IMR-90 (cell line): ENCODE measurements at regions not wholly inside any gene's neighbourhood (a gene's known extent, or its start where the extent isn't known, plus 50 kb on each side); places are given as distances from the start of the nearest gene placed in this dataset.

Experiments used
- ATAC-seq: fragments of 200-7000 bp; cut with Tn5 transposase; 2 replicates; pipeline ENCODE4 v1.9.1; 2020; ENCODE audit warnings: low read depth, mild to moderate bottlenecking, moderate library complexity
- BruUV-seq: library from RNA; stranded (reverse); fragments of 400-500 nt; replicated peaks from 2 replicates; lab custom pipeline; 2021; lab: Mats Ljungman, UMichigan
- CTCF ChIA-PET: fragments of 300-600 bp; formaldehyde crosslinking; extraction: SDS; loops from one replicate; lab custom pipeline; 2021; ENCODE audit warnings: antibody characterized with exemption; lab: Yijun Ruan, JAX
- POLR2A ChIA-PET: fragments of 300-600 bp; sonication (Branson Sonifier 250); formaldehyde crosslinking; loops from one replicate; lab custom pipeline; 2022; ENCODE audit warnings: antibody characterized with exemption; ENCODE audit not compliant: unreplicated experiment; lab: Charles Lee
- DNase-seq: peaks from one replicate; pipeline ENCODE4 v3.0.0; 2013
- H2AFZ ChIP-seq: replicated peaks from 2 replicates; pipeline ENCODE3; 2013; ENCODE audit warnings: low read length, mild to moderate bottlenecking; ENCODE audit not compliant: poor library complexity
- H2AK5ac ChIP-seq: 2 replicates; pipeline ENCODE4 v1.6.1; 2013; ENCODE audit warnings: low read depth, low read length, inconsistent platforms
- H2AK9ac ChIP-seq: replicated peaks from 2 replicates; pipeline ENCODE3; 2013; ENCODE audit warnings: mild to moderate bottlenecking, low read depth, low read length, moderate library complexity; ENCODE audit not compliant: poor library complexity
- H2BK120ac ChIP-seq: 2 replicates; pipeline ENCODE4 v1.6.1; 2013; ENCODE audit warnings: low read depth, low read length, inconsistent platforms
- H2BK15ac ChIP-seq: 3 replicates; pipeline ENCODE4 v1.6.1; 2013; ENCODE audit warnings: low read depth, low read length, inconsistent platforms
- H2BK20ac ChIP-seq: 2 replicates; pipeline ENCODE4 v1.6.1; 2013; ENCODE audit warnings: low read depth, mild to moderate bottlenecking, inconsistent platforms, low read length, moderate library complexity
- H2BK5ac ChIP-seq: 2 replicates; pipeline ENCODE4 v1.6.1; 2013; ENCODE audit warnings: mild to moderate bottlenecking, low read depth, low read length, inconsistent platforms; ENCODE audit not compliant: poor library complexity, severe bottlenecking
- H3K14ac ChIP-seq: replicated peaks from 2 replicates; pipeline ENCODE4 v1.6.1; 2013; ENCODE audit warnings: low read depth, low read length, inconsistent platforms
- H3K18ac ChIP-seq: 2 replicates; pipeline ENCODE4 v1.6.1; 2013; ENCODE audit warnings: low read depth, low read length, control low read depth
- H3K23ac ChIP-seq: 2 replicates; pipeline ENCODE4 v1.6.1; 2013; ENCODE audit warnings: low read depth, low read length, inconsistent platforms
- H3K27ac ChIP-seq: 2 replicates; pipeline ENCODE4 v1.5.1; 2013; ENCODE audit warnings: mild to moderate bottlenecking, control low read depth, low read length; ENCODE audit not compliant: insufficient read depth
- H3K27me3 ChIP-seq: 2 replicates; pipeline ENCODE4 v1.6.1; 2013; ENCODE audit warnings: low read length; ENCODE audit not compliant: control insufficient read depth, insufficient read depth
- H3K36me3 ChIP-seq: 2 replicates; pipeline ENCODE4 v1.6.1; 2013; ENCODE audit warnings: low read length, mixed read lengths; ENCODE audit not compliant: control insufficient read depth, insufficient read depth
- H3K4ac ChIP-seq: 2 replicates; pipeline ENCODE4 v1.6.1; 2013; ENCODE audit warnings: low read depth, low read length, inconsistent platforms
- H3K4me1 ChIP-seq: 2 replicates; pipeline ENCODE4 v1.6.1; 2013; ENCODE audit warnings: low read length, mixed read lengths; ENCODE audit not compliant: control insufficient read depth, insufficient read depth
- H3K4me2 ChIP-seq: 2 replicates; pipeline ENCODE4 v1.6.1; 2013; ENCODE audit warnings: low read depth, mild to moderate bottlenecking, control low read depth, low read length, moderate library complexity
- H3K4me3 ChIP-seq: 2 replicates; pipeline ENCODE4 v1.5.1; 2013; ENCODE audit warnings: low read depth, mild to moderate bottlenecking, control low read depth, low read length, moderate library complexity; ENCODE audit not compliant: insufficient read depth
- H3K56ac ChIP-seq: 2 replicates; pipeline ENCODE4 v1.6.1; 2013; ENCODE audit warnings: low read length, inconsistent platforms; ENCODE audit not compliant: insufficient read depth; ENCODE audit errors: extremely low read depth
- H3K79me1 ChIP-seq, 2 experiments: 2 replicates each; pipeline ENCODE4 v1.6.1; 2013; ENCODE audit warnings: low read length in 2 of 2, inconsistent platforms in 1 of 2, low read depth in 1 of 2
- H3K9ac ChIP-seq: 2 replicates; pipeline ENCODE4 v1.6.1; 2013; ENCODE audit warnings: low read depth, low read length, control low read depth
- H3K9me1 ChIP-seq: 2 replicates; pipeline ENCODE4 v1.6.1; 2013; ENCODE audit warnings: low read length, inconsistent platforms; ENCODE audit not compliant: insufficient read depth
- H3K9me3 ChIP-seq: 2 replicates; pipeline ENCODE4 v1.6.1; 2013; ENCODE audit warnings: low read length; ENCODE audit not compliant: control insufficient read depth, insufficient read depth
- H4K20me1 ChIP-seq: 2 replicates; pipeline ENCODE4 v1.6.1; 2013; ENCODE audit warnings: low read length, inconsistent platforms; ENCODE audit not compliant: insufficient read depth
- H4K5ac ChIP-seq: 2 replicates; pipeline ENCODE4 v1.6.1; 2013; ENCODE audit warnings: mild to moderate bottlenecking, low read depth, low read length, control low read depth
- H4K8ac ChIP-seq, 2 experiments: 2 replicates each; pipeline ENCODE4 v1.6.1; 2013; ENCODE audit warnings: low read depth in 2 of 2, low read length in 2 of 2, control low read depth in 1 of 2, inconsistent platforms in 1 of 2
- H4K91ac ChIP-seq: 2 replicates; pipeline ENCODE4 v1.6.1; 2013; ENCODE audit warnings: low read depth, low read length, inconsistent platforms; ENCODE audit not compliant: insufficient read depth
- BHLHE40 ChIP-seq: fragments of 150-350 bp; IDR thresholded peaks from 2 replicates; pipeline ENCODE4 v1.6.1; 2016; ENCODE audit warnings: mild to moderate bottlenecking, low read depth, low read length
- CEBPB ChIP-seq: IDR thresholded peaks from 2 replicates; pipeline ENCODE4 v1.6.1; 2012; ENCODE audit warnings: low read depth, low read length, improper control_type of control experiment
- CHD1 ChIP-seq: IDR thresholded peaks from 2 replicates; pipeline ENCODE4 v1.6.1; 2012; ENCODE audit warnings: low read depth, low read length, improper control_type of control experiment
- FOS ChIP-seq: fragments of 150-350 bp; IDR thresholded peaks from 2 replicates; pipeline ENCODE4 v1.6.1; 2016; ENCODE audit warnings: low read depth, low read length
- MAFK ChIP-seq: IDR thresholded peaks from 2 replicates; pipeline ENCODE4 v1.6.1; 2012; ENCODE audit warnings: low read depth, low read length, improper control_type of control experiment
- MAZ ChIP-seq: IDR thresholded peaks from 2 replicates; pipeline ENCODE4 v1.6.1; 2012; ENCODE audit warnings: low read depth, mild to moderate bottlenecking, low read length, improper control_type of control experiment, moderate library complexity, borderline replicate concordance
- MXI1 ChIP-seq: IDR thresholded peaks from 2 replicates; pipeline ENCODE4 v1.6.1; 2012; ENCODE audit warnings: low read depth, mild to moderate bottlenecking, low read length, moderate library complexity, borderline replicate concordance
- NFE2L2 ChIP-seq: fragments of 150-350 bp; IDR thresholded peaks from 2 replicates; pipeline ENCODE4 v1.6.1; 2016; ENCODE audit warnings: low read depth, mild to moderate bottlenecking, low read length
- POLR2A ChIP-seq: IDR thresholded peaks from 2 replicates; pipeline ENCODE4 v1.6.1; 2012; ENCODE audit warnings: mild to moderate bottlenecking, low read depth, low read length
- RAD21 ChIP-seq: IDR thresholded peaks from 2 replicates; pipeline ENCODE4 v1.6.1; 2012; ENCODE audit warnings: low read length, improper control_type of control experiment
- RCOR1 ChIP-seq: IDR thresholded peaks from 2 replicates; pipeline ENCODE4 v1.6.1; 2012; ENCODE audit warnings: mild to moderate bottlenecking, low read length, improper control_type of control experiment; ENCODE audit not compliant: insufficient replicate concordance
- RFX5 ChIP-seq: IDR thresholded peaks from 2 replicates; pipeline ENCODE4 v1.8.0; 2012; ENCODE audit warnings: low read depth, mild to moderate bottlenecking, low read length, moderate library complexity
- SMC3 ChIP-seq: fragments of 150-350 bp; IDR thresholded peaks from 2 replicates; pipeline ENCODE4 v1.6.1; 2016; ENCODE audit warnings: low read depth, mild to moderate bottlenecking, antibody characterized with exemption, low read length, moderate library complexity
- WGBS, 2 experiments: methylation state at CpG; one replicate each; pipeline versions ENCODE4 v1.1.5 to v1.1.7; 2013; ENCODE audit warnings: missing lambda C conversion rate in 2 of 2; ENCODE audit not compliant: insufficient read length in 1 of 2; ENCODE audit errors: extremely low coverage in 2 of 2; 5-methylcytosine and 5-hydroxymethylcytosine counted together
- dilution Hi-C: fragments of 300-500 bp; cut with HindIII; formaldehyde crosslinking; loops from one replicate; pipeline ENCODE4 v1.14.3; 2018; ENCODE audit warnings: low sequenced_read_pairs; ENCODE audit not compliant: unreplicated experiment
- in situ Hi-C: fragments of 300-500 bp; cut with MboI; formaldehyde crosslinking; loops from 3 replicates; pipeline ENCODE4 v1.14.3; 2019; ENCODE audit warnings: low sequenced_read_pairs, inconsistent platforms, mixed read lengths
- intact Hi-C: fragments of 100-400 bp; cut with micrococcal nuclease; formaldehyde crosslinking; loops from 2 replicates; pipeline ENCODE4 v1.10.0; 2022
- TF ChIP-seq, protein P1 (sequence below): conservative IDR thresholded peaks from 2 replicates; pipeline ENCODE4 v1.5.1; 2012; ENCODE audit warnings: mild to moderate bottlenecking, low read depth, low read length, improper control_type of control experiment
- TF ChIP-seq, protein P2 (sequence below): fragments of 150-350 bp; IDR thresholded peaks from 2 replicates; pipeline ENCODE4 v1.6.1; 2016; ENCODE audit warnings: low read depth, mild to moderate bottlenecking, low read length, moderate library complexity, borderline replicate concordance
- TF ChIP-seq, protein P3 (sequence below): fragments of 150-350 bp; IDR thresholded peaks from 2 replicates; pipeline ENCODE4 v1.6.1; 2017; ENCODE audit warnings: mild to moderate bottlenecking, antibody characterized with exemption, low read length, low read depth

- Histone ChIP-seq H3K27ac (no peak overlapping the region), H2BK5ac (peak overlapping the region; percentile 10), H2BK20ac (no peak overlapping the region), H2AFZ (no peak overlapping the region), H2BK120ac (no peak overlapping the region), H4K91ac (no peak overlapping the region), H4K20me1 (no peaks in the 10 kb centered on the region), H3K14ac (no peak overlapping the region), H2BK15ac (no peak overlapping the region), H3K9me1 (no peaks in the 10 kb centered on the region; the same call in 1 of the 2 replicates), H3K79me1 (no peaks in the 10 kb centered on the region), H3K18ac (no peak overlapping the region), H3K4me3 (no peak overlapping the region), H3K27me3 (no peaks in the 10 kb centered on the region), H3K36me3 (no peaks in the 10 kb centered on the region), H3K4me1 (peaks cover 4% of the 10 kb centered on the region; the same call in 1 of the 2 replicates), H3K9ac (no peak overlapping the region), H2AK5ac (no peak overlapping the region), H3K56ac (no peak overlapping the region), H3K23ac (no peak overlapping the region), H2AK9ac (no peak overlapping the region), H4K5ac (no peak overlapping the region), H4K8ac (no peak overlapping the region), H3K4ac (no peak overlapping the region), H3K9me3 (0 out of 2 replicates have a peak, but pooled peaks cover 3% of the 10 kb centered on the region), H3K4me2 (no peak overlapping the region)
- TF ChIP-seq CEBPB (no peak), MAFK (no peak), POLR2A (no peak), BHLHE40 (no peak), MAZ (no peak), RAD21 (no peak), FOS (no peak), SMC3 (no peak), RCOR1 (no peak), CHD1 (no peak), RFX5 (no peak), MXI1 (no peak), NFE2L2 (no peak)
- TF ChIP-seq, protein P1, sequence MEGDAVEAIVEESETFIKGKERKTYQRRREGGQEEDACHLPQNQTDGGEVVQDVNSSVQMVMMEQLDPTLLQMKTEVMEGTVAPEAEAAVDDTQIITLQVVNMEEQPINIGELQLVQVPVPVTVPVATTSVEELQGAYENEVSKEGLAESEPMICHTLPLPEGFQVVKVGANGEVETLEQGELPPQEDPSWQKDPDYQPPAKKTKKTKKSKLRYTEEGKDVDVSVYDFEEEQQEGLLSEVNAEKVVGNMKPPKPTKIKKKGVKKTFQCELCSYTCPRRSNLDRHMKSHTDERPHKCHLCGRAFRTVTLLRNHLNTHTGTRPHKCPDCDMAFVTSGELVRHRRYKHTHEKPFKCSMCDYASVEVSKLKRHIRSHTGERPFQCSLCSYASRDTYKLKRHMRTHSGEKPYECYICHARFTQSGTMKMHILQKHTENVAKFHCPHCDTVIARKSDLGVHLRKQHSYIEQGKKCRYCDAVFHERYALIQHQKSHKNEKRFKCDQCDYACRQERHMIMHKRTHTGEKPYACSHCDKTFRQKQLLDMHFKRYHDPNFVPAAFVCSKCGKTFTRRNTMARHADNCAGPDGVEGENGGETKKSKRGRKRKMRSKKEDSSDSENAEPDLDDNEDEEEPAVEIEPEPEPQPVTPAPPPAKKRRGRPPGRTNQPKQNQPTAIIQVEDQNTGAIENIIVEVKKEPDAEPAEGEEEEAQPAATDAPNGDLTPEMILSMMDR = no peak
- TF ChIP-seq, protein P2, sequence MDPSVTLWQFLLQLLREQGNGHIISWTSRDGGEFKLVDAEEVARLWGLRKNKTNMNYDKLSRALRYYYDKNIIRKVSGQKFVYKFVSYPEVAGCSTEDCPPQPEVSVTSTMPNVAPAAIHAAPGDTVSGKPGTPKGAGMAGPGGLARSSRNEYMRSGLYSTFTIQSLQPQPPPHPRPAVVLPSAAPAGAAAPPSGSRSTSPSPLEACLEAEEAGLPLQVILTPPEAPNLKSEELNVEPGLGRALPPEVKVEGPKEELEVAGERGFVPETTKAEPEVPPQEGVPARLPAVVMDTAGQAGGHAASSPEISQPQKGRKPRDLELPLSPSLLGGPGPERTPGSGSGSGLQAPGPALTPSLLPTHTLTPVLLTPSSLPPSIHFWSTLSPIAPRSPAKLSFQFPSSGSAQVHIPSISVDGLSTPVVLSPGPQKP = no peak
- TF ChIP-seq, protein P3, sequence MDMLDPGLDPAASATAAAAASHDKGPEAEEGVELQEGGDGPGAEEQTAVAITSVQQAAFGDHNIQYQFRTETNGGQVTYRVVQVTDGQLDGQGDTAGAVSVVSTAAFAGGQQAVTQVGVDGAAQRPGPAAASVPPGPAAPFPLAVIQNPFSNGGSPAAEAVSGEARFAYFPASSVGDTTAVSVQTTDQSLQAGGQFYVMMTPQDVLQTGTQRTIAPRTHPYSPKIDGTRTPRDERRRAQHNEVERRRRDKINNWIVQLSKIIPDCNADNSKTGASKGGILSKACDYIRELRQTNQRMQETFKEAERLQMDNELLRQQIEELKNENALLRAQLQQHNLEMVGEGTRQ = no peak
- intact Hi-C loops (no loop called here), dilution Hi-C loops (no loop called here), in situ Hi-C loops (no loop called here)
- no TSS peak for BruUV-seq
- DNase-seq (peak; percentile 88), ATAC-seq (peak; percentile 85; the same call in 1 of the 2 replicates)
- ChIA-PET POLR2A (no interaction called here), CTCF (no interaction called here)
- WGBS, 2 experiments = no CpG with 5 or more reads among the region's 2 CpGs
These were observed 1077.6 kb downstream of the DIAPH3 start for GRCh38 chr13:59086147-59086546.
